PFSK-1 (cell line): ENCODE measurements at regions not wholly inside any gene's neighbourhood (a gene's known extent, or its start where the extent isn't known, plus 50 kb on each side); places are given as distances from the start of the nearest gene placed in this dataset.

Source experiments
- POLR2AphosphoS5 ChIP-seq: IDR thresholded peaks from 2 replicates; pipeline ENCODE4 v1.6.1; 2012; ENCODE audit warnings: low read depth, mild to moderate bottlenecking, control low read depth, low read length, moderate library complexity
- SIN3A ChIP-seq: IDR thresholded peaks from 2 replicates; pipeline ENCODE4 v1.6.1; 2012; ENCODE audit warnings: mild to moderate bottlenecking, low read length, moderate library complexity, borderline replicate concordance; ENCODE audit not compliant: insufficient read depth
- TF ChIP-seq, protein P1 (sequence below), 2 experiments: IDR thresholded peaks; 2 replicates each; pipeline versions ENCODE4 v1.6.1 to v1.8.0; 2011 to 2012; ENCODE audit warnings: low read depth in 2 of 2, low read length in 2 of 2, control low read depth in 1 of 2, inconsistent platforms in 1 of 2, mild to moderate bottlenecking in 1 of 2, moderate library complexity in 1 of 2; ENCODE audit not compliant: insufficient read depth in 1 of 2

DNA sequence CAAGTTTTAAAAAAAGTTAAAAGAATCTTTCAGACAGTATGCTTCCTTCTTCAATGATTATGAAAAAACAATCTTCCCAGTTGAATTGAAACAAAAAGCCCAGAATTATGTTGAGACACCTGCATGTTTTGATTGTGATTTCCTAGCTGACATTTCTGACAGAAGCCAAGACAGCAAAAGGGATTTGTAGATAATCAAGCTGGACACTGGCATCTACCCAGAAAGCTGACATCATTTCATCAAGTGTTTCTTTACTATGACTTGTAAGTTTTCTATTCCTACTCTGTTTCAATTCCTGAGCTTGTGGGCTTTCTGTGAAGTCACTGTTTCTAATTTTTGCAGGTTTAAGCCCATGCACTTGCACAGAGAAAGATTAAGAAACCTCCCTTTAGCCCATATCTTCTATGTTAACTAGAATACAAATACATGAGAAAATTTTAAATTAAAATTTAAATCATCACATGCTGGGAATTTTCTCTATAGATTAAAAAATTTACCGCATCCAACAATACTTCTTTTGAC, 82.9 kb upstream of the CCDC85A start:
- TF ChIP-seq, protein P1, sequence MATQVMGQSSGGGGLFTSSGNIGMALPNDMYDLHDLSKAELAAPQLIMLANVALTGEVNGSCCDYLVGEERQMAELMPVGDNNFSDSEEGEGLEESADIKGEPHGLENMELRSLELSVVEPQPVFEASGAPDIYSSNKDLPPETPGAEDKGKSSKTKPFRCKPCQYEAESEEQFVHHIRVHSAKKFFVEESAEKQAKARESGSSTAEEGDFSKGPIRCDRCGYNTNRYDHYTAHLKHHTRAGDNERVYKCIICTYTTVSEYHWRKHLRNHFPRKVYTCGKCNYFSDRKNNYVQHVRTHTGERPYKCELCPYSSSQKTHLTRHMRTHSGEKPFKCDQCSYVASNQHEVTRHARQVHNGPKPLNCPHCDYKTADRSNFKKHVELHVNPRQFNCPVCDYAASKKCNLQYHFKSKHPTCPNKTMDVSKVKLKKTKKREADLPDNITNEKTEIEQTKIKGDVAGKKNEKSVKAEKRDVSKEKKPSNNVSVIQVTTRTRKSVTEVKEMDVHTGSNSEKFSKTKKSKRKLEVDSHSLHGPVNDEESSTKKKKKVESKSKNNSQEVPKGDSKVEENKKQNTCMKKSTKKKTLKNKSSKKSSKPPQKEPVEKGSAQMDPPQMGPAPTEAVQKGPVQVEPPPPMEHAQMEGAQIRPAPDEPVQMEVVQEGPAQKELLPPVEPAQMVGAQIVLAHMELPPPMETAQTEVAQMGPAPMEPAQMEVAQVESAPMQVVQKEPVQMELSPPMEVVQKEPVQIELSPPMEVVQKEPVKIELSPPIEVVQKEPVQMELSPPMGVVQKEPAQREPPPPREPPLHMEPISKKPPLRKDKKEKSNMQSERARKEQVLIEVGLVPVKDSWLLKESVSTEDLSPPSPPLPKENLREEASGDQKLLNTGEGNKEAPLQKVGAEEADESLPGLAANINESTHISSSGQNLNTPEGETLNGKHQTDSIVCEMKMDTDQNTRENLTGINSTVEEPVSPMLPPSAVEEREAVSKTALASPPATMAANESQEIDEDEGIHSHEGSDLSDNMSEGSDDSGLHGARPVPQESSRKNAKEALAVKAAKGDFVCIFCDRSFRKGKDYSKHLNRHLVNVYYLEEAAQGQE (IDR thresholded peaks at IDR 0.05; ENCODE audit: insufficient read depth in 1 of 2, low read depth in 2 of 2, low read length in 2 of 2) = no peak
- TF ChIP-seq POLR2AphosphoS5 = no peak
- TF ChIP-seq SIN3A = no peak
